Activated CD4-positive, alpha-beta T cell treated with anti-CD3 and anti-CD28 coated beads for 1 hour (primary cell): ENCODE measurements at regions not wholly inside any gene's neighbourhood (a gene's known extent, or its start where the extent isn't known, plus 50 kb on each side); places are given as distances from the start of the nearest gene placed in this dataset.
"Not testable (repeated sequence)": the region's sequence is repeated elsewhere in the genome, so short reads cannot be mapped to it uniquely, and the experiment has no call there.

ENCODE experiments used
- DNase-seq: peaks from one replicate; pipeline ENCODE4 v3.0.0-alpha.2; 2020

GRCh38 chr2:180591947-180592346, 388.5 kb upstream of the UBE2E3 start:
- DNase-seq, result no peak

DNA sequence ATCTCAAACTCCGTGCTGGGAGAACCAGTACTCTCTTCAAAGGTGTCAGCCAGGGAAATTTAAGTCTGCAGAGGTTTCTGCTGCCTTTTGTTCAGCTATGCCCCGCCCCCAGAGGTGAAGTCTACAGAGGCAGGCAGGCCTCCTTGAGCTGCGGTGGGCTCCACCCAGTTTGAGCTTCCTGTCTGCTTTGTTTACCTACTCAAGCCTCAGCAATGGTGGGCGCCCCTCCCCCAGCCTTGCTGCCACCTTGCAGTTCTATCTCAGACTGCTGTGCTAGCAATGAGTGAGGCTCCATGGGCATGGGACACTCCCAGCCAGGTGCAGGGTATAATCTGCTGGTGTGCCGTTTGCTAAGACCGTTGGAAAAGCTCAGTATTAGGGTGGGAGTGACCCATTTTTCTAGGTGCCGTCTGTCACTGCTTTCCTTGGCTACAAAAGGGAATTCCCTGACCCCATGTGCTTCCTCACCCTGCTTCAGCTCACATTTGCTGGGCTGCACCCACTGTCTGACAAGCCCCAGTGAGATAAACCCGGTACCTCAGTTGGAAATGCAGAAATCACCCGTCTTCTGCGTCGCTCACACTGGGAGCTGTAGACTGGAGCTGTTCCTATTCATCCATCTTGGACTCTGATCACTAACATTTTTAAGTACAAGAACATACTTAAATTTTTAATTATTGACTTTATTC, 389.2 kb upstream of the UBE2E3 start:
- DNase-seq, result not testable (repeated sequence)

- no peak for DNase-seq
These were observed 396.8 kb upstream of the UBE2E3 start for GRCh38 chr2:180583441-180584140.

GRCh38 chr2:180579388-180579787, 401.0 kb upstream of the UBE2E3 start:
- no peak for DNase-seq

GRCh38 chr2:180578441-180578840, 402.0 kb upstream of the UBE2E3 start:
- no peak for DNase-seq

DNA sequence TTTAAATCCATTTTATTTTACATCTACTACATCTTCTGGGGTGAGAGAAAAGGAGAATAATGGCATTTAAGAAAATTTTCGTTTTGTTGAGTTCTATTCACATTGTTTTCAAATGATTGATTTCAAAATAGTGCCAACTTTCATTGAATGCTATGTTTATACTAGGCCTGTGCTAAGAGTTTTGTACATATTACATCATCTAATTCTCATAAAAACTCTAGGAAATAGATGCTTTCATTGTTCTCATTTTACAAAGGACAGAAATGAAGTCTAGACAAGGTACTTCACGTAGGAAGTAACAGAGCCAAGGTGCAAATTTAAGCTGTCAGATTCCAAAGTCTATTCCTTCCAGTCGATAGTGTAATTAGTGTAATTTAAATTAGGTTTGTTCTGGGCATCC, 402.8 kb upstream of the UBE2E3 start:
- no peak for DNase-seq

DNA sequence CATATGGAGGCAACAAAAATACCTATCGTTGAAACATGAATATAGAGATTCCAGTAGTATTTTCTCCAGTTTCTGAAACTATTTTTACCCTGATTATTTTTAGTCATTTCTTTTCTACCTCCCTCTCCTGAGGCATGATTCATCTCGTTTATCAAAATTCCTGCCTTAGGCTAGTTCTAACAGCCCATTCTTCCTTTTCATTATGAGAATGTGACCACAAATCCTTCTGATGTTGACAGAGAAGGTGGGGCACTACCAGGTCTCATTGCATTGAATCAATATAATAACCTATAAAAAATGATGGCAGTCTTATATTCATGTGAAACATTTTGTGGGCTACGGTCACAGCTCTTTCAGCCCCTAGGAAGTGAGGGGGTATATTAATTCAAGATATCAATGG, 406.5 kb upstream of the UBE2E3 start:
- DNase-seq, result no peak

DNA sequence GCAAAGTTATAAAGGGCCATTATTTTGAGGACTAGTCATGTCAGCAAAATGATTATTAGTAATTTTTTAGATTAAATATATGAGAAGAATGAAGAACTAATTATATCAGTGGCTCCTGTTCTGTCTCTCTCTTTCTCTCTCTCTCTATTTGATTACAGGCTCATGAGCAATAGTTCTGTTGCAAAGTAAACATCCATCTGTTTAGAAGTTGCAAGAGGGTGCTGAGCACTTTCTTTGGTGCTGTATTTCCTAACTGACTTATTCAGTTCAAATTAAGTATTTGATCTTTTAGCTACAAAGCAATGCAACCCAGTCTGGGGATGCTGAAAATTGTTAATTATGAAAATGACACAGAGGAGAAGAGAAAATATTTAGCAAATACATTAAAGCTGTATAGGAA, 408.1 kb upstream of the UBE2E3 start:
- DNase-seq, result no peak

GRCh38 chr2:180571559-180571958, 408.8 kb upstream of the UBE2E3 start:
- DNase-seq, result no peak

DNA sequence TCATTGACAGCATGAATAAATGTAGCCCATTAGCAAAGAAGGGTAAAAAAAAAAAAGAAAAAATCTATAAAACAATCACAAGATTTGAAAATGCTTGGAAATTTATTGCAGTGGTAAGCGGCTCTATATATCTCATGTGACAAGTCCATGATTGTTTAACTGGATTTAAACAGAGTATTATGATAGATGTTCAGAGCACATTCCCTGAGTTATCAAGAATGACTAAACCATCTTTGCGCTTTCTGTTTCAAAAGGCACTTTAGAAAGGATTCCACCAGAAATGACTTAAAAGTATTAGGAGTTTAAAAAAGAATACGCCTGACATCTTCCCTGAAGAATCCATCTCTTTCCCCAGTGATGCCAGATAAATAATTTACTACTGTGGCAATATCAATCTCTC, 409.5 kb upstream of the UBE2E3 start:
- no peak for DNase-seq

DNA sequence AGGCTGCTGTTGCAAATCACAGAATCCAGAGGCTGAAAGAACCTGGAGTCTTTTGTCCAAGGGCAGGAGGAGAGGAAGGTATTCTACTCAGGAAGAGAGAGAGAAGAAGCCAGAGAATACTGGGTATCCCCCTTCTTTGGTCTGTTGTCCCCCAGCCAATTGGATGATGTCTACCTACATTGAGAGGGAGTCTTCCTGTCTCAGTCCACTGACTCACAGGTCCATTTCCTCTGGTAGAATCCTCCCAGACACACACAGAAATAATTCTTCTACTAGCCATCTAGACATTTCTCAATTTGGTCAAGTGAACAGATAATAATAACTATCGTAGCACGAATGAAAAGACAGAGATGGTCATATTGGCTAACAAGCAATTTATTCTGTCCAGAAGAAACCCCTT, 416.4 kb upstream of the UBE2E3 start:
- DNase-seq, result no peak

GRCh38 chr2:180562378-180562777, 418.0 kb upstream of the UBE2E3 start:
- no peak for DNase-seq

DNA sequence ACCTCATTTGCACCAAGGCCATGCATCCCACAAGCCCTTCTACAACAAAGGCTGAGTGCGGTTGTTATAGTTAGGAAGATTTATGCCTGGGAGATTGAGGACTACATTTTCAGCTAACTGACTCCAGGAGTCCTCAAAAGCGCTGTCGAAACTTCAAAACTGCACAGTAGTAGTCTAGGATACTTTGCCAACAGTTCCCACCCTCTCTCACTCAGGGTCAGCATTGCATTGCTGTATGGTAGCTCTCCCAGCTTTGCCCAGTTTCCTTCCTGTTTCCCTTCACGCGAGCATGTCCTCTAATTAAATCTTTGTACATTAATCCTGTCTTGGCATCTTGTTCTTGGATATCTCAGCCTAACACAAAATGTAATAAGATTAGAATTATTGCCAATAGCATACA, 420.6 kb upstream of the UBE2E3 start:
- DNase-seq, result no peak

DNA sequence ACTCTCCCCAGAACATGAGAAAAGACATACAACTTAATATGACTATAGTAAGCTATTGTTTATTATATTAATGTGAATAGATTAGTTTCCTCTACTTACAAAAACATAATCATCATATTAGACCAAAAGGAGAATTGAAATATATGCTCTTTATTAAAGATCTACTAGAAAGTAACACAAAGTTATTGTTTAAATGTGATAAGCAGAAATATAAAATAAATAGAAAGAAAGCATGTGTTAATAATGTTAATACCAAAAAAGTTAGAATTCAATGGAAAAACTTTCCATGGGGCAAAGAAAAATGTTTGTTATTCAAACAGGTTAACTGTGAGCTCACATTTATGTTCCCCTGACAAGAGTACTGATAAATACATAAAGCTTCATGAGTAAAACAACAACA, 421.4 kb upstream of the UBE2E3 start:
- no peak for DNase-seq

GRCh38 chr2:180555391-180555965, 424.9 kb upstream of the UBE2E3 start:
- no peak for DNase-seq

DNA sequence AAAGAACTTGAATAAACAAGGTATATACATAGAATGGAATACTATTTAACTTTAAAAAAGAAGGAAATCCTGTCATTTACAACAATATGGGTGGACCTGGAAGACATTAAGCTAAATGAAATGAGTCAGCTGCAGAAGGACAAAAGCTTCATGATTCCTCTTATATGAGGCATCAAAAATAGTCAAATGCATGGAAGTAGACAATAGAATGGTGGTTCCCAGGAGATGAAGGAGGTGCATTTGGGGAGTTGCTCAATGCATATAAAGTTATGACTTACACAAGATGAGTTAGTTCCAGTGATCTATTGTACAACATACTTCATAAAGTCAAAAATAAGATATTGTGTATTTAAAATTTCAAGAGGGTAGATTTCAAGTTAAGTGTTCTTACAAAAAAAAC, 426.1 kb upstream of the UBE2E3 start:
- no peak for DNase-seq

- DNase-seq, result no peak
These were observed 427.2 kb upstream of the UBE2E3 start for GRCh38 chr2:180553094-180553715.

- DNase-seq, result no peak
These were observed 437.9 kb upstream of the UBE2E3 start for GRCh38 chr2:180542511-180542910.

DNA sequence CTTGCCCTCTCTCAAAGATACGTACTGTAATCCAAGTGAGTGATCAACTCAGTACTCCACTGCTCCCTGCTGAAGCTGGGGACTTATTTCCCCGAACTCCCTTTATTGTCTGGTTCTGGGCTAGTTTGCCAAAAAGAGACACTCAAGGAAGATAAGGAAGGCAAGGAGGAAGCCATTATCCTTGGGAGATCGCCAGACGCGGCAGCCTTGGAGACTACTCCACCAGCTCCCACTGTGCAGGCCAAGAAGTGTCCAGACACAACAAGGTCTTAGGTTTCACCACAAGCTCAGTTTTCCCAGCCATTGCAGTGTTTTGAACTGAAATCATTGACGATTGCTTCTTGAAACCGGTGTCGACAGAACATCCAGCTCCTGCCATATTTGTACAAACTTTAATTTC, 439.6 kb upstream of the UBE2E3 start:
- DNase-seq, result no peak

DNA sequence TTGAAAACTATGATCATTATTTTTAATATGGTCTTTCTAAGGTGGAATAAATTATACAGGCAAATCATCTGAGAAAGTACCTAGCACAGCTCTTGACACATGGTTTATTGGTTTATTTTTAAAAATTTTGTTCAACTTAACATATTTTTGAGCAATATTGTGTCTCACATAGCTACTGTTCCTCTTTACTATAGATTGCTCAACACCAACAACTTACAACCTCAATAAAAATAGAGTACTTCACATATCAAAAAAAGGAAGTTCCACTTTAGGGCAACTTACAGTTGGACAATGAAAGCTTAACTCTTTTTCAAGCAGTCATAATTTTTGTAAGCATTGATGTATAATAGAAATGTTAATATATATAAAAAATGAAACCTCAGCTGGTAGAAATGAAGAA, 440.9 kb upstream of the UBE2E3 start:
- no peak for DNase-seq

DNA sequence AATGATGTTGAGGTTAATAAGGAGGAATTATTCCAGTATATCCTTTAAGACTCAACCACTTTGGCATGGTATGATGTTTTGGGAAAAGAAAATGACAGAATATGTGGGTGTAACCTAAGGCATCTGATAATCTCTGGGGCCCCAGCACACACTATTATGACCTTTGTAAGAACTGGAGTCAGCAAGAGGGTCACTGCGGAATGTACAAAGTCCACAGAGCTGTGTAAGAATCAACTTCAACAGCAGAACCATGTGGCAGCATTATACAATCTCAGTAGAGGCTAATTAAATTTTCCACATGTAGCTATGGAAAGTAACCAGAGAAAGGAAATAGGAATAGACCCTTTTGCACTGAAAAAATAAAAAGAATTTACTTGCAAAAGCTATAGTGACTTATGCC, 445.1 kb upstream of the UBE2E3 start:
- DNase-seq, result no peak

GRCh38 chr2:180531787-180532186, 448.6 kb upstream of the UBE2E3 start:
- not testable (repeated sequence) for DNase-seq

DNA sequence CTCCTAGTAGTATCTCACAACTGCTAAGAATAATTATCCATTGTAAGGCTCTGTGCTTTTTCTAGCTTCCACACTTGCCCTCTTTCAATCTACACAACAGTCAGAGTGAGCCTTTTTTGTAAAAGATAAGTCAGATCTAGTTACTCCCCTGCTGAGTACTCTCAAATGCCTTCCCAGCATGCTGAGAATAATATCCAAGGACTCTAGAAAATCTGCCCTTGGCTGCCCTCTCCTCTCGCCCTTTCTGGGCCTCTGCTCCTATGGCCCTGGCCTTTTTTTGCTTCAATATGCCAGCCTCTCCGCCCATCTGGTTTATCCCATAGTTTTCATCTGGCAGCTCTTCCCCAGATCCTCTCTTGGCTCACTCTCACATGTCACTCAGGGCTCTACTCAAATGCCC, 455.9 kb upstream of the UBE2E3 start:
- DNase-seq, result no peak
